ENCODE measurements at regions not wholly inside any gene's neighbourhood (a gene's known extent, or its start where the extent isn't known, plus 50 kb on each side); places are given as distances from the start of the nearest gene placed in this dataset.
"Not testable (repeated sequence)": the region's sequence is repeated elsewhere in the genome, so short reads cannot be mapped to it uniquely, and the experiment has no call there.

GRCh38 chr1:178572604-178573003, 59.7 kb downstream of the TEX35 start:
- no peak for DNase-seq (ENCODE audit: low read depth, low spot score)

- DNase-seq (ENCODE audit: low read depth, low spot score): no peak
Observed at GRCh38 chr1:178573330-178573729, 60.4 kb downstream of the TEX35 start.

- no peak for DNase-seq (ENCODE audit: low read depth, low spot score)
Observed at GRCh38 chr1:178574345-178574744, 61.4 kb downstream of the TEX35 start.

GRCh38 chr1:178575611-178576361, 62.9 kb downstream of the TEX35 start:
- no peak for DNase-seq (ENCODE audit: low read depth, low spot score)

GRCh38 chr1:178576841-178577240, 63.9 kb downstream of the TEX35 start:
- DNase-seq (ENCODE audit: low read depth, low spot score): no peak

GRCh38 chr1:178577882-178578281, 65.0 kb downstream of the TEX35 start:
- DNase-seq (ENCODE audit: low read depth, low spot score): no peak

- no peak for DNase-seq (ENCODE audit: low read depth, low spot score)
Observed at GRCh38 chr1:178578541-178578940, 65.6 kb downstream of the TEX35 start.

GRCh38 chr1:178579095-178579494, 66.2 kb downstream of the TEX35 start:
- no peak for DNase-seq (ENCODE audit: low read depth, low spot score)

- DNase-seq (ENCODE audit: low read depth, low spot score): no peak
Observed at GRCh38 chr1:178579562-178579961, 66.7 kb downstream of the TEX35 start.

- DNase-seq (ENCODE audit: low read depth, low spot score): no peak
Observed at GRCh38 chr1:178580096-178580495, 67.2 kb downstream of the TEX35 start.

- DNase-seq (ENCODE audit: low read depth, low spot score): no peak
Observed at GRCh38 chr1:178580876-178581275, 68.0 kb downstream of the TEX35 start.

GRCh38 chr1:178581351-178582303, 68.7 kb downstream of the TEX35 start:
- DNase-seq (ENCODE audit: low read depth, low spot score): peak; percentile 30

- no peak for DNase-seq (ENCODE audit: low read depth, low spot score)
Observed at GRCh38 chr1:178587096-178587495, 74.2 kb downstream of the TEX35 start.

- DNase-seq (ENCODE audit: low read depth, low spot score): no peak
Observed at GRCh38 chr1:178587975-178588374, 75.1 kb downstream of the TEX35 start.

GRCh38 chr1:178589042-178589441, 76.1 kb downstream of the TEX35 start:
- not testable (repeated sequence) for DNase-seq (ENCODE audit: low read depth, low spot score)

GRCh38 chr1:178591811-178592210, 78.9 kb downstream of the TEX35 start:
- not testable (repeated sequence) for DNase-seq (ENCODE audit: low read depth, low spot score)

GRCh38 chr1:178593515-178593914, 80.6 kb downstream of the TEX35 start:
- no peak for DNase-seq (ENCODE audit: low read depth, low spot score)

- no peak for DNase-seq (ENCODE audit: low read depth, low spot score)
Observed at GRCh38 chr1:178594133-178594532, 81.2 kb downstream of the TEX35 start.

GRCh38 chr1:178595491-178595890, 82.6 kb downstream of the TEX35 start:
- DNase-seq (ENCODE audit: low read depth, low spot score): no peak

- DNase-seq (ENCODE audit: low read depth, low spot score): no peak
Observed at GRCh38 chr1:178599087-178599486, 86.2 kb downstream of the TEX35 start.

- DNase-seq (ENCODE audit: low read depth, low spot score): no peak
Observed at GRCh38 chr1:178599745-178600144, 86.8 kb downstream of the TEX35 start.

GRCh38 chr1:178603926-178604325, 91.0 kb downstream of the TEX35 start:
- no peak for DNase-seq (ENCODE audit: low read depth, low spot score)

GRCh38 chr1:178606839-178607238, 93.9 kb downstream of the TEX35 start:
- no peak for DNase-seq (ENCODE audit: low read depth, low spot score)

Data from astrocyte of the hippocampus (primary cell).